Fibroblast of lung (primary cell): ENCODE measurements at regions not wholly inside any gene's neighbourhood (a gene's known extent, or its start where the extent isn't known, plus 50 kb on each side); places are given as distances from the start of the nearest gene placed in this dataset.

ENCODE experiments used
- DNase-seq, 2 donors: peaks; one replicate each; pipeline versions ENCODE4 v3.0.0 to v3.0.0-alpha.2; 2010; ENCODE audit warnings: low read depth in 2 of 2
- H2AFZ ChIP-seq: 2 replicates; pipeline ENCODE4 v1.5.1; 2012; ENCODE audit warnings: low read length, control low read depth, inconsistent platforms
- H3K27ac ChIP-seq: 2 replicates; pipeline ENCODE4 v1.5.1; 2011; ENCODE audit warnings: low read length, control low read depth; ENCODE audit not compliant: insufficient read depth
- H3K27me3 ChIP-seq: 2 replicates; pipeline ENCODE4 v1.5.1; 2011; ENCODE audit warnings: mild to moderate bottlenecking, low read length; ENCODE audit not compliant: control insufficient read depth, insufficient read depth
- H3K36me3 ChIP-seq: 2 replicates; pipeline ENCODE4 v1.5.1; 2011; ENCODE audit warnings: low read length; ENCODE audit not compliant: control insufficient read depth, insufficient read depth
- H3K4me1 ChIP-seq: 2 replicates; pipeline ENCODE4 v1.5.1; 2011; ENCODE audit warnings: low read length; ENCODE audit not compliant: control insufficient read depth, insufficient read depth; ENCODE audit errors: extremely low read depth
- H3K4me2 ChIP-seq: 2 replicates; pipeline ENCODE4 v1.5.1; 2011; ENCODE audit warnings: low read length, control low read depth; ENCODE audit not compliant: insufficient read depth; ENCODE audit errors: extremely low read depth
- H3K4me3 ChIP-seq, 4 experiments: fragments of 200-600 bp in 1 of 4; sonication (generic) in 1 of 4; replicated peaks in 1 of 4; 2 replicates each; pipeline ENCODE4 v1.5.1; 2011 to 2016; ENCODE audit warnings: low read length in 4 of 4, low read depth in 3 of 4, mild to moderate bottlenecking in 3 of 4, control low read depth in 2 of 4, inconsistent platforms in 1 of 4, mixed read lengths in 1 of 4; ENCODE audit not compliant: insufficient read depth in 1 of 4; ENCODE audit errors: control extremely low read depth in 1 of 4
- H3K79me2 ChIP-seq: 2 replicates; pipeline ENCODE4 v1.5.1; 2012; ENCODE audit warnings: mild to moderate bottlenecking, low read length, inconsistent platforms; ENCODE audit not compliant: control insufficient read depth, insufficient read depth
- H3K9ac ChIP-seq: 2 replicates; pipeline ENCODE4 v1.5.1; 2011; ENCODE audit warnings: mild to moderate bottlenecking, low read length, control low read depth; ENCODE audit not compliant: insufficient read depth
- H3K9me3 ChIP-seq: 2 replicates; pipeline ENCODE4 v1.5.1; 2012; ENCODE audit warnings: low read depth, low read length; ENCODE audit not compliant: control insufficient read depth, insufficient read depth
- H4K20me1 ChIP-seq: 2 replicates; pipeline ENCODE4 v1.5.1; 2011; ENCODE audit warnings: low read length; ENCODE audit not compliant: control insufficient read depth, insufficient read depth; ENCODE audit errors: extremely low read depth
- EZH2 ChIP-seq: IDR thresholded peaks from 2 replicates; pipeline ENCODE4 v1.5.1; 2012; ENCODE audit warnings: low read length, control low read depth, mild to moderate bottlenecking; ENCODE audit errors: missing control alignments
- TF ChIP-seq, protein P1 (sequence below), 2 donors: IDR thresholded peaks in 1 of 2; conservative IDR thresholded peaks in 1 of 2; 1 replicate in 1 of 2; 2 replicates in 1 of 2; pipeline ENCODE4 v1.5.1; 2011 to 2012; ENCODE audit warnings: low read length in 2 of 2, control low read depth in 1 of 2, inconsistent platforms in 1 of 2, low read depth in 1 of 2, mild to moderate bottlenecking in 1 of 2

DNA sequence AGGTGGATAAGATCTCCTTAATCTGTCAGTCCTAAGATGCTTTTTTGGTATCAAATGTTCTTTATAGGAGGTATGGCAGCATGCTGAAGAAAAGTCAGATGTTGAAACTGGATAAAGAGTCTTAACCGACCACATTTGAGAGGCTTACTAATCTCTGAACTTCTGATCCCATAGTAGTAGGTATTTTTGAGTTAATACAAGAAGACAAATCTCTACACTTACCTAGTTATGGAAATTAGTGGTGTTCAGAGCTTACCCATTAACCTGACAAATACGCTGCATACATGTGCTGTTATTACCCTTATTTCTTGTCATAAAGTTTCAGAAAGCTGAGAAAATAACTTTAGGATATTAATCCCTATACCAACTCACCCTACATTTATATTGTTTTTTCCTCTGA lies 83.0 kb downstream of the ISL1 start:
- H3K27ac ChIP-seq, result no peak overlapping the region
- H3K9ac ChIP-seq, result no peak overlapping the region
- H3K36me3 ChIP-seq, result no peaks in the 10 kb centered on the region
- H3K4me2 ChIP-seq, result no peak overlapping the region
- H4K20me1 ChIP-seq, result no peaks in the 10 kb centered on the region
- no peak overlapping the region for H3K4me3 ChIP-seq
- no peaks in the 10 kb centered on the region for H3K27me3 ChIP-seq
- H3K9me3 ChIP-seq, result no peaks in the 10 kb centered on the region
- no peak for DNase-seq
- no peaks in the 10 kb centered on the region for H3K4me1 ChIP-seq
- H3K79me2 ChIP-seq, result no peaks in the 10 kb centered on the region
- no peak overlapping the region for H2AFZ ChIP-seq
- TF ChIP-seq, protein P1, sequence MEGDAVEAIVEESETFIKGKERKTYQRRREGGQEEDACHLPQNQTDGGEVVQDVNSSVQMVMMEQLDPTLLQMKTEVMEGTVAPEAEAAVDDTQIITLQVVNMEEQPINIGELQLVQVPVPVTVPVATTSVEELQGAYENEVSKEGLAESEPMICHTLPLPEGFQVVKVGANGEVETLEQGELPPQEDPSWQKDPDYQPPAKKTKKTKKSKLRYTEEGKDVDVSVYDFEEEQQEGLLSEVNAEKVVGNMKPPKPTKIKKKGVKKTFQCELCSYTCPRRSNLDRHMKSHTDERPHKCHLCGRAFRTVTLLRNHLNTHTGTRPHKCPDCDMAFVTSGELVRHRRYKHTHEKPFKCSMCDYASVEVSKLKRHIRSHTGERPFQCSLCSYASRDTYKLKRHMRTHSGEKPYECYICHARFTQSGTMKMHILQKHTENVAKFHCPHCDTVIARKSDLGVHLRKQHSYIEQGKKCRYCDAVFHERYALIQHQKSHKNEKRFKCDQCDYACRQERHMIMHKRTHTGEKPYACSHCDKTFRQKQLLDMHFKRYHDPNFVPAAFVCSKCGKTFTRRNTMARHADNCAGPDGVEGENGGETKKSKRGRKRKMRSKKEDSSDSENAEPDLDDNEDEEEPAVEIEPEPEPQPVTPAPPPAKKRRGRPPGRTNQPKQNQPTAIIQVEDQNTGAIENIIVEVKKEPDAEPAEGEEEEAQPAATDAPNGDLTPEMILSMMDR (conservative IDR thresholded peaks at IDR 0.05 in 1 of 2, IDR thresholded peaks at IDR 0.05 in 1 of 2; ENCODE audit: low read depth in 1 of 2, low read length in 2 of 2), result no peak
- TF ChIP-seq EZH2, result no peak

DNA sequence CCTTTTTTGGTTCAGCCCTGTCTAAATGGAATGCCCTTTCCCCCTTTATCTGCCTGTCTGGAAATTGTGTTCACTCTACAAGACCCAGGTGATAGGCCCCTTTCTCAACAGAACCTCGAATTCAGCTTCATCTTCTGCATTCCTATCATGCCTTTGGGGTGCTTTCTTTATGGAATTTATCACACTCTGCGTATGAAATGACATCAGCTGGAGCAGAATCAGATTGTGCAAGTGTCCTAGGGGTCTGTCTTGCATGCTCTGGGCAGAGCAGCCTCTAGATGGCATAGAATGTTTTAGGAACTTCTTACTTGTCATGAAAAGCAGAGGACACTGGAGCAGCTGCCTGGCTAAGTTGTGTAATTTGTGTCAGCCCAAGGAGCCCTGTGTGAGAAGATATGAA lies 84.9 kb downstream of the ISL1 start:
- Histone ChIP-seq H3K36me3 (no peaks in the 10 kb centered on the region), H3K79me2 (no peaks in the 10 kb centered on the region), H3K27ac (no peak overlapping the region), H3K4me2 (no peak overlapping the region), H2AFZ (no peak overlapping the region), H3K4me3 (no peak overlapping the region), H4K20me1 (no peaks in the 10 kb centered on the region), H3K9ac (no peak overlapping the region), H3K4me1 (no peaks in the 10 kb centered on the region), H3K9me3 (no peaks in the 10 kb centered on the region), H3K27me3 (no peaks in the 10 kb centered on the region)
- TF ChIP-seq, protein P1 (conservative IDR thresholded peaks at IDR 0.05 in 1 of 2, IDR thresholded peaks at IDR 0.05 in 1 of 2; ENCODE audit: low read depth in 1 of 2, low read length in 2 of 2), result no peak
- no peak for TF ChIP-seq EZH2
- DNase-seq, result no peak

DNA sequence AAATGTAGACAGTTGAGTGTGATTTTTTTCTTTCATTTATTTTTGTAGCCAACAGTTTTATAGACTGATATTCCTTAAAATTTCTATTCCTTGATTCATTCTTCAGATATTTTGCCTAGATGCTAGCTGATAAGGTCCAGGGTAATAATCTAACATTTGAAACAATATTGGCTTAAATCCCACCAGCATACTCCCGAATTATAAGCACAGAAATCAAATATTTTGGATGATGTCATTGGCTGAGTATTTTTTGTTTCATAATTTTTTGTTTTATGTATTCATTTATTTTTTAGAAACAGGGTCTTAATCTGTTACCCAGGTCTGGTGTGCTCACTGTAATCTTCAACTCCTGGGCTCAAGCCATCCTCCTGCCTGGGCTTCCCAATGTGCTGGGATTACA lies 88.4 kb downstream of the ISL1 start:
- no peak overlapping the region for H3K4me3 ChIP-seq
- H2AFZ ChIP-seq, result no peak overlapping the region
- no peaks in the 10 kb centered on the region for H3K27me3 ChIP-seq
- DNase-seq, result no peak
- no peak for TF ChIP-seq EZH2
- TF ChIP-seq, protein P1 (conservative IDR thresholded peaks at IDR 0.05 in 1 of 2, IDR thresholded peaks at IDR 0.05 in 1 of 2; ENCODE audit: low read depth in 1 of 2, low read length in 2 of 2), result no peak
- no peaks in the 10 kb centered on the region for H3K79me2 ChIP-seq
- H3K4me2 ChIP-seq, result no peak overlapping the region
- no peak overlapping the region for H3K9ac ChIP-seq
- no peaks in the 10 kb centered on the region for H4K20me1 ChIP-seq
- H3K9me3 ChIP-seq, result no peaks in the 10 kb centered on the region
- H3K4me1 ChIP-seq, result no peaks in the 10 kb centered on the region
- H3K36me3 ChIP-seq, result no peaks in the 10 kb centered on the region
- no peak overlapping the region for H3K27ac ChIP-seq
